ENCODE measurements at regions not wholly inside any gene's neighbourhood (a gene's known extent, or its start where the extent isn't known, plus 50 kb on each side); places are given as distances from the start of the nearest gene placed in this dataset.

GRCh38 chr9:82675605-82676004 is 387.3 kb downstream of the RASEF start:
- H3K9ac ChIP-seq (ENCODE audit: insufficient read depth in 1 of 2, low read length in 2 of 2) = no peak overlapping the region
- ATAC-seq (ENCODE audit: insufficient read depth, low FRiP score) (no peak), DNase-seq (no peak)
- H3K27me3 ChIP-seq (ENCODE audit: control insufficient read depth in 3 of 3, insufficient read depth in 3 of 3, low read length in 2 of 3) = no peaks in the 10 kb centered on the region
- no peak for TF ChIP-seq CTCF (IDR thresholded peaks at IDR 0.05; ENCODE audit: control extremely low read depth, extremely low read depth)
- H3K27ac ChIP-seq (ENCODE audit: low read depth in 1 of 2, low read length in 1 of 2) = no peak overlapping the region
- H3K4me3 ChIP-seq = no peak overlapping the region
- H3K36me3 ChIP-seq (ENCODE audit: control insufficient read depth in 4 of 4, insufficient read depth in 4 of 4, low read length in 4 of 4) = no peaks in the 10 kb centered on the region
- WGBS, 2 donors = 78 to 93% methylated on average over 2 of the region's 2 CpGs
- peaks cover 0 to 3% (median 0%) of the 10 kb centered on the region in 4 donors for H3K9me3 ChIP-seq (ENCODE audit: control insufficient read depth in 4 of 4, insufficient read depth in 3 of 4, low read length in 3 of 4)
- H3K4me1 ChIP-seq (ENCODE audit: control insufficient read depth in 5 of 5, insufficient read depth in 5 of 5, low read length in 5 of 5) = peaks cover 0 to 7% (median 0%) of the 10 kb centered on the region in 5 donors

DNA sequence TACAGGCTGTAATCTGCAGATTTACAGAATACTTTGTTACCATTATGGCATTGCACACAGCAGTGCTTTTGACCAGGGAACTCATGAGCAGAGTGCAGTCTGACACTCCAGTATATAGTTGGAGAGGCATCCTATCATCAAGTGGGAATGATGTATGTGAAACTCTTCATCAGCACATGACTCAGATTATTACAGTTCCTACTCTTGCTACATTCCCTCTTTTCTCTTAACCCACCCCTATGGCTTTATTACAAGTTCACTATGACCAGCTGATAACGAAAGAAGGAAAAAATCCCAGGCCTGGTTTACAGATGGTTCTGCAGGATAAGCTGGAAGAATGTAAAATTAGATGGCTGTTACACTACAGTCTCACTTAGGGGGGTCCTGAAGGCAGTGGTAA is 385.9 kb downstream of the RASEF start:
- Histone ChIP-seq H3K9me3 (ENCODE audit: control insufficient read depth in 4 of 4, insufficient read depth in 3 of 4, low read length in 3 of 4) (peaks cover 0 to 3% (median 0%) of the 10 kb centered on the region in 4 donors), H3K4me3 (no peak overlapping the region), H3K9ac (ENCODE audit: insufficient read depth in 1 of 2, low read length in 2 of 2) (no peak overlapping the region), H3K27me3 (ENCODE audit: control insufficient read depth in 3 of 3, insufficient read depth in 3 of 3, low read length in 2 of 3) (no peaks in the 10 kb centered on the region), H3K36me3 (ENCODE audit: control insufficient read depth in 4 of 4, insufficient read depth in 4 of 4, low read length in 4 of 4) (no peaks in the 10 kb centered on the region), H3K4me1 (ENCODE audit: control insufficient read depth in 5 of 5, insufficient read depth in 5 of 5, low read length in 5 of 5) (peaks cover 0 to 11% (median 0%) of the 10 kb centered on the region in 5 donors), H3K27ac (ENCODE audit: low read depth in 1 of 2, low read length in 1 of 2) (no peak overlapping the region)
- DNase-seq = no peak
- WGBS, 2 donors = 82 to 85% methylated on average over 1 of the region's 1 CpG
- no peak for ATAC-seq (ENCODE audit: insufficient read depth, low FRiP score)
- no peak for TF ChIP-seq CTCF (IDR thresholded peaks at IDR 0.05; ENCODE audit: control extremely low read depth, extremely low read depth)

GRCh38 chr9:82679472-82679871 is 383.5 kb downstream of the RASEF start:
- H3K9me3 ChIP-seq (ENCODE audit: control insufficient read depth in 4 of 4, insufficient read depth in 3 of 4, low read length in 3 of 4) = peaks cover 0 to 3% (median 0%) of the 10 kb centered on the region in 4 donors
- no peaks in the 10 kb centered on the region for H3K36me3 ChIP-seq (ENCODE audit: control insufficient read depth in 4 of 4, insufficient read depth in 4 of 4, low read length in 4 of 4)
- no peak for TF ChIP-seq CTCF (IDR thresholded peaks at IDR 0.05; ENCODE audit: control extremely low read depth, extremely low read depth)
- no peaks in the 10 kb centered on the region for H3K27me3 ChIP-seq (ENCODE audit: control insufficient read depth in 3 of 3, insufficient read depth in 3 of 3, low read length in 2 of 3)
- peaks cover 0 to 11% (median 0%) of the 10 kb centered on the region in 5 donors for H3K4me1 ChIP-seq (ENCODE audit: control insufficient read depth in 5 of 5, insufficient read depth in 5 of 5, low read length in 5 of 5)
- H3K9ac ChIP-seq (ENCODE audit: insufficient read depth in 1 of 2, low read length in 2 of 2) = no peak overlapping the region
- 77 to 90% methylated on average over 2 of the region's 2 CpGs for WGBS, 2 donors
- ATAC-seq (ENCODE audit: insufficient read depth, low FRiP score) (no peak), DNase-seq (no peak)
- no peak overlapping the region for H3K27ac ChIP-seq (ENCODE audit: low read depth in 1 of 2, low read length in 1 of 2)
- no peak overlapping the region for H3K4me3 ChIP-seq

All from lung (tissue), 11 donors.